ELR (cell line): ENCODE measurements at regions not wholly inside any gene's neighbourhood (a gene's known extent, or its start where the extent isn't known, plus 50 kb on each side); places are given as distances from the start of the nearest gene placed in this dataset.
A peak's percentile ranks its signal among the peaks of the same experiment; 100 is the strongest.

Experiments used
- DNase-seq: peaks from one replicate; pipeline ENCODE4 v3.0.0-alpha.2; 2015; ENCODE audit warnings: low read depth

DNA sequence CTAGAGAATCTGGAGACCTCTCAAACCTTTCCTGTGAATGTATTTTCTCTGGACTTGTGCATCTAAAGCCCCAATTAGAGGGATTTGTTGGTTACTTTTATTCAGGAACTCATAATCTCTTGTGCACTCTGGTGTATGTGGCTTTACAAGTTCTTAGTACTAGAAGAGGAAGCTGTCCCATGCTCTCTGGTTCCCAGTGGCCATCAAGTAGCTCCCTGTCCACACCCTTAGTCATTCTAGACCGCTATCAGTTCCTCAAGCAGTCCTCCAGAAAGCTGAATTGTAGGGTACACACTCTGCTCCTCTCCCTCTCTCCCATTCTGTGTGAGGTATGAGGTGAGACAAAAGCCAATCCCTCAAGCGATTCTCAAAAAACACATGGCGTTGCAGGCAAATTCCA is 470.3 kb downstream of the PTPRC start:
- DNase-seq, result no peak

DNA sequence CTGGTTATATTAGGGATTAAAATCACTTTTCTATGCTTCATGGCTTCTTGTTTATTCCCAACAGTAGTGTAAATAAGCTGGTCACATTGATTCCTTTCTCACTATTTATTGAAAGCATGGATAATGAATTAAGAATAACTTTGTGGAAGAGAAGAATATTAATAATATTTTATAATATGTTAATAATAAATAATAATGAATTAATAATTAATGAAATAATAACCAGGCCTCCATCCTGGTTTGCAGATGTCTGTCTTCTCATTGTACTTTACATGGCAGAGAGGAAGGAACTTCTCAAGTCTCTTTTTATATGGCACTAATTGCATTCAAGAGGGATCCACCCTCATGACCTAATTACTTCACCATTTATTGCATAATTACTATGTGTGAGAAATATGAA is 473.5 kb downstream of the PTPRC start:
- DNase-seq, result no peak

- peak; percentile 69 for DNase-seq
Observed at GRCh38 chr1:199113265-199113869, 474.5 kb downstream of the PTPRC start.

DNA sequence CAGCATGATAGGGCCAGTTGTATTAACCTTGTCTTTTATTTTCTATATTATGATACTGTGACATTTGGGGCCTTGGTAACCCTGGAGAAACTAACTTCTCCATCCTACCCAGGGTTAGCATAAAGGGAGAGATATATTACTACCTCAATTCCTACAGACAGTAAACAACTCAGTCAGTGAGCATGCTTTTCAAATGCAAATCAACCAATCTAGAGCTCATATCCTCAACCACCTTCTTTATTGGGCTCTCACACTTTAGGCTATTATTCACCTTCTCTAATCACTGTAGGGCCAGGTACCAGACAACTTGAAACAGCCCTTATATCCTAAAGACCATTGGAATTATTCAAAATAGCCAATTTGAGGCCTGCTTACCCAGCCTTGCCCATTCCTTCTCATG is 477.6 kb downstream of the PTPRC start:
- no peak for DNase-seq

DNA sequence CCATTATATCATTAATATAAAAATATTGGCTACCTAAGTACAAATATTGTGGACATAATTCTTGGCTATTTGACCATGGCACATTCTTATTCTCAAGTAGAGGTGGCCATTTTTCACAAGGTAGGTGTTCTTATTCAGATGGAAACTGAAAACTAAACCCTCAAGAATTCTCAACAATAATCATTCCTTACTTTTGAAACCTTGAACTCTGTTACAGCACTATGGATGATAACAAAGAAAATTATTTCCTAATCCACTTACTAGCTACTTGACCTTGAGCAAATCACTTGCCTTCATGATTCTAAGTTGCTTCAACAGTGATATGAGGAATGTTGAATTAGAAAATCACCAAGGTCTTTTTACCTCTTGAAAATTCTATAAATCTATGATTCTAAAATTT is 482.2 kb downstream of the PTPRC start:
- DNase-seq, result no peak

DNA sequence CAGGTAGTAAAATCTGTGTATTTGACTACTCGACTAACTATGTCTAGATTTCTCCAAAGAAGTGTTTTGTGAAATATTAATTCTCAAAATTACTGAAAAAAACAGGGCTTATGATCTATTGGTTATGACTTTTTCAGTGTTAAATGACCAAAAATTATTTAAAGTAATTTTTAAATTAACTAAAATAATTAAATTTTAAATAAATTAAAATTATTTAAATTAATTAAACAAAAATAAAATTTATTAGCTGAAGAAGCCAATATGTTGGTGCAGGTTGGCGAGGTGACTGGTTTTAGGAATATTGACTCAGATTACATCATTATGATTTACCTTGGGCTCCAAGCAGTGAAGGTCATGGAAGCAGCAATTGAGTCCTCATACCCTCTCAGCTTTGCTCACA is 483.2 kb downstream of the PTPRC start:
- DNase-seq, result no peak

GRCh38 chr1:199122532-199123311 is 483.9 kb downstream of the PTPRC start:
- DNase-seq, result peak; percentile 92

DNA sequence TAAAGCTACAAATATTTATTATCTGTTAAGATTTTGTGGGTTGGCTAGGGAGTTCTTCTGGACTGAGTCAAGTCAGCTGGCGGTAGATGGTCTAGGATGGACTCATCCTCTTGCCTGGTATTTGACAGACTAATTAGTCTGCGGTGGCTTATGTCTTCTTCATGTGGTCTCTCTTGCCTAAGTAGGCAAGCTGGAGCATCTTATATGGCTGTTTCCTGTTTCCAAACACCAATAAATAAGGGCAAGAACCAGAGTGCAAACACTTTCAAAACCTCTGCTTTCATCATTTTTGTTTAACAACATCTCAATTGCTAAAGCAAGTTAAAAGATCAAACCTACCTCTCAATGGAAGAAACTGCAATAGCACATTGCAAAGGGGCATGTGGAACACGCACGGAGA is 484.8 kb downstream of the PTPRC start:
- DNase-seq, result peak; percentile 93

GRCh38 chr1:199124351-199124750 is 485.5 kb downstream of the PTPRC start:
- DNase-seq, result peak; percentile 73

- DNase-seq, result peak; percentile 12
Observed at GRCh38 chr1:199129247-199129646, 490.4 kb downstream of the PTPRC start.

DNA sequence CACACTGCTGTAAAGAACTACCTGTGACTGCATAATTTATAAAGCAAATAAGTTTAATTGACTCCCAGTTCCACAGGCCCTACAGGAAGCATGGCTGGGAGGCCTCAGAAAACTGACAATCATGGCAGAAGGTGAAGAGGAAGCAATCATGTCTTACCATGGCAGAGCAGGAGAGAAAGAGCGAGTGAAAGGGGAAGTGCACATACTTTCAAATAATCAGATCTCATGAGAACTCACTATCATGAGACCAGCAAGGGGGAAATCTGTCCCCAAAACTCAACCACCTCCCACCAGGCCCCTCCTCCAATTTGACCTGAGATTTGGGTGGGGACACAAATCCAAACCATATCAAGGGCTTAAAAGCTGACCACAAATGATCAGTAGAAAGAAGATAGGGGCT is 493.2 kb downstream of the PTPRC start:
- no peak for DNase-seq

DNA sequence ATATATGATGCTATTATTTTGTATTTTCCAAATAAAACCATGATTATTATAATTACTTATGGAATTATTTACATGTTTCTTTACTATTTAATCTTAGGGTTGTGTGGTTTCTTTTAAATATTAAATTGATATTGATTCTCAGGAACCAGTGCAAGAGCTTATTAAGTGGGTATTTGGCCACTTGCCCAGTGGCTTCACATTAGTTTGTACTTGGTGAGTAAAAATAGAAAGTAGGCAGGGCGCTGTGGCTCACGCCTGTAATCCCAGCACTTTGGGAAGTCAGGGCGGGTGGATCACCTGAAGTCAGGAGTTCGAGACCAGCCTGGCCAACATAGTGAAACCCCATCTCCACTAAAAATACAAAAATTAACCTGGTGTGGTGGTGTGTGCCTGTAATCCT is 497.1 kb downstream of the PTPRC start:
- no peak for DNase-seq

DNA sequence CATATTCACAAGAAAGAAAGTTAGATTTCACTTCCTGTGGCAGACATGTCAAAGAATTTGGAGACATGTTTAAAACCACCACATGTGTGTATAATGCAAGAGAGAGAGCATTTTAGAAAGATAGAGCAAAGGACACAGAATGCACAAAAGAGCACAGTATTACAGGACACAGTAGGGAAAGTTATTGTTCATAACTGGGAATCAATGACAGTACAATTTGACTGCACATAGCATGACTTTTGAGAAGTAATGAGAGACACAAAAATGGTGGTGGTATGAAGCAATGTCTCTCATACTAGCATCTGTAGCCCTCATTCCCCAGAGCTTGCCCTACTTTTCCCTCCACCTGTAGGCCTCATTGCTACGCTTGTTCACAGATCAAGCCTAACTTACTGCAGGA is 499.2 kb downstream of the PTPRC start:
- no peak for DNase-seq

- no peak for DNase-seq
Observed at GRCh38 chr1:199149591-199149990, 510.8 kb downstream of the PTPRC start.

DNA sequence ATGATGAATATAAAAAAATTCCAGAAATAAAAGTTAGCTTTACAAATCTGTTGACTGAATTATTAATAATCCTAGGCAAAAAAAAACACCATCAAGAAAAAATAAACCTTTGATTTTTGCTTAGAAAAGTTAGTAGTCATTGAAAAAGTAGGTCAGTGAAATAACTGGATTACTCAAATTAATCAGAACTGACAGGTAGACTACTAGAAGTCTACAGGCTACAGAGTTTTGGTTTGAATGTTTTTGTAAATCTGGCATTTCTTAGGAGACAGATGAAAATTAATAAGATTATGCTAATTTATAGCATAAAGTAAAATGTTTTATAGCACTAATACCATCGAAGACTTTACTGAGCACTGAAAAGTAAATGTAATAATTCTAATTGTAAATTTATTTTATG is 511.9 kb downstream of the PTPRC start:
- DNase-seq, result no peak

DNA sequence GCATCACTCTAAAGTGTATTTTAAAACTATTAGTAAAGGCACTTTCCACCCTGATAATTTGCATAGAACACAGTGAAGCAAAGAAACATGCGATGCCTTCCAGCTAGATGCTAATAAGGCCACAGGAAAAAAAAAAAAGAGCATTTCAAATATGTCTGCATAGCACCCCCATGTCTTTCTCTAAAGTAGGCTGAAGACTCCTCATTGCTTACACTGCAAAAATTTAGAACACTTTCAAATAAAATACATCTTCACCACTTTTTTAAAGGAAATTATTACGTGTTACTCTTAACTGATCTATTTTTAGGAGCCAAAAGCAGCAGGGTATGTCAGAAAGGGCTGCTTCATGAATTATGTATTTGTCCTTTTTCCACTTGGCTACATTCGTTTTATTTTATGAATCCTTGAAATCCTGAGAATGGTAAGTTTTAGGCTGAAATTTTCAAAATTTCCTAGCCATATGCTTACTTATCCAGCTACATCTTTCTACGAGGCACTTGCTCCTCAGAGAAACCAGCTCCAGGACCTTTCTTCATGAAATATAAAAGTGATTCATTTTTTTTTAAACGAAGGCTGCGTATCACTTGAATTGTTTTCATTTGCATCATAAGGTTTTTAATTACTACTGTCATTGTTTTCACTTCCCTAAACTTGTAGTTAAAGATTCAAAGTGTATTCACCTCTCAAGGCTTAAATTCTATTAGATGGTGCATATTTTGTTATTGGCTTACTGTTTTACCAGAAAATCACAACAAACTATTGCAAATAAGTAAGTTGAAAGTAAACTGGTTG is 513.0 kb downstream of the PTPRC start:
- DNase-seq, result no peak

DNA sequence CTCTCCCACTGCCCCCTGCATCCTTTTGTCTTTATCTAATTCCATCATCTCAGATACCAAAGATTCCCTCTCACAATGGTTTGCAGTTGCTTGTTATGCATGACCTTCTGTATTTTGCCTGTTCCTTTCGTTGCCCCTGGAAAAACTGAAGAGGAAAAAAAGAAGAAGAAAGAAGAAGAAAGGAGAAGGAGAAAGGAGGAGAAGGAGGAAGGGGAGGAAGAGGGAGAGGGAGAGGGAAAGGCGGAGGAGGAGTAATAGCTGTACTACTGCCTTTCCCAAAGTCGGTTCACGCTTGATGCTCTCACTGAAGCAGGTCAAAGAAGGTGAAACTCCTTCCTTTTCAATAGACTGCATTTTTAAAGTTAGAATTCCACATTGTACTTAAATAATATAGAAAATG is 513.8 kb downstream of the PTPRC start:
- DNase-seq, result no peak

GRCh38 chr1:199155166-199156019 is 516.6 kb downstream of the PTPRC start:
- no peak for DNase-seq

DNA sequence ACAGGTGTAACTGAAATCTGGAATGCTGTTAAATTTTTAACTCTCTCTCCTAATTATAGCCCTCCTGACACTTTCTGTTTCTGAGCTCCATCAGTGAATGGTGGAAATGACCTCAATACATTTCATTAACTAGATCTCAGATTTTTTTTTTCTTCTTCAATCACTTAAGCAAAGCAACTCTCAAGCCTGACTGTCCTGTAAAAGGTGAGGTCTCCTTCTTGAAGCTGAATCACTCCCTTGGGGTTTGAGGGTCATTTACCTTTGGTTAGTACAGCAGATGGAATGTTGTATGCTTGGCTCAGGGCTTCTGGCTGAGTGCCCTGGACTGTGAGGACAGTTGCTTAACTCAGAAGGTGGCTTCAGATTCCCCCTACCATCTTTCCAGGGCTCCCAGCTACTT is 518.7 kb downstream of the PTPRC start:
- DNase-seq, result peak; percentile 21

- DNase-seq, result no peak
Observed at GRCh38 chr1:199160521-199161318, 521.9 kb downstream of the PTPRC start.

DNA sequence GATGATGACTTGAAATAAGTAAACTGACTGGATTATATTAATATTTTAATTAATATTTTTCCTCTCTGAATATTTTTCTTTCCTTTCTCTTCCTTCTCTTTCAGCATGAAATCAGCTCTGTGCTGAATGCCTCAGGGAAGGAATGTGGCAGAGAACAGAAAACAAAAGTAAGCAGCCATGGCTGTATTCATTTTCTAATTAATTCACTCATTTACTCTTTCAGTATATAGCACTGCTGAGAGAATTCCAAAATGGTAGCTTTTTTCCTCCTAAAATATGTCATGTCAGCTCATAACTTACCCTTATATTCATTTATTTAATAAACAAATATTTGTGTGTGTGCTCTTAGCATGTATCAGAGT is 522.5 kb downstream of the PTPRC start:
- DNase-seq, result no peak
